Activated T-cell treated with anti-CD3 and anti-CD28 coated beads, Interleukin-2, amount 50 U/mL, for 24 hours (primary cell): ENCODE measurements at regions not wholly inside any gene's neighbourhood (a gene's known extent, or its start where the extent isn't known, plus 50 kb on each side); places are given as distances from the start of the nearest gene placed in this dataset.

Experiments
- DNase-seq: peaks from one replicate; pipeline ENCODE4 v3.0.0-alpha.2; 2020
- H3K27ac Mint-ChIP-seq: 2 replicates; pipeline ENCODE4 v1.8.0; 2020; ENCODE audit warnings: mild to moderate bottlenecking, mixed read lengths
- H3K27me3 Mint-ChIP-seq: 2 replicates; pipeline ENCODE4 v1.8.0; 2020; ENCODE audit warnings: mixed read lengths
- H3K36me3 Mint-ChIP-seq: 2 replicates; pipeline ENCODE4 v1.8.0; 2020; ENCODE audit warnings: low read depth, mixed read lengths
- H3K4me1 Mint-ChIP-seq: 2 replicates; pipeline ENCODE4 v1.8.0; 2020; ENCODE audit warnings: low read depth, mixed read lengths
- H3K4me3 Mint-ChIP-seq: 2 replicates; pipeline ENCODE4 v1.8.0; 2020; ENCODE audit warnings: mild to moderate bottlenecking, moderate library complexity, mixed read lengths
- H3K9me3 Mint-ChIP-seq: 2 replicates; pipeline ENCODE4 v1.8.0; 2020; ENCODE audit warnings: mixed read lengths

- Mint-ChIP-seq H3K36me3 (no peaks in the 10 kb centered on the region), H3K4me3 (no peak overlapping the region), H3K27me3 (no peaks in the 10 kb centered on the region), H3K27ac (no peak overlapping the region), H3K9me3 (no peaks in the 10 kb centered on the region), H3K4me1 (no peaks in the 10 kb centered on the region)
- no peak for DNase-seq
Observed at GRCh38 chr4:129546531-129546930, 450.6 kb downstream of the C4orf33 start.

- H3K27ac Mint-ChIP-seq = no peak overlapping the region
- no peaks in the 10 kb centered on the region for H3K36me3 Mint-ChIP-seq
- H3K9me3 Mint-ChIP-seq = no peaks in the 10 kb centered on the region
- no peak overlapping the region for H3K4me3 Mint-ChIP-seq
- H3K4me1 Mint-ChIP-seq = no peaks in the 10 kb centered on the region
- no peak for DNase-seq
- no peaks in the 10 kb centered on the region for H3K27me3 Mint-ChIP-seq
Observed at GRCh38 chr4:129550281-129550785, 454.4 kb downstream of the C4orf33 start.

GRCh38 chr4:129561280-129561679, 465.3 kb downstream of the C4orf33 start:
- Mint-ChIP-seq H3K9me3 (no peaks in the 10 kb centered on the region), H3K4me3 (no peak overlapping the region), H3K36me3 (no peaks in the 10 kb centered on the region), H3K27ac (no peak overlapping the region), H3K27me3 (no peaks in the 10 kb centered on the region), H3K4me1 (no peaks in the 10 kb centered on the region)
- DNase-seq = no peak

GRCh38 chr4:129561886-129562671, 466.1 kb downstream of the C4orf33 start:
- Mint-ChIP-seq H3K4me3 (no peak overlapping the region), H3K9me3 (no peaks in the 10 kb centered on the region), H3K27me3 (no peaks in the 10 kb centered on the region), H3K36me3 (no peaks in the 10 kb centered on the region), H3K27ac (no peak overlapping the region), H3K4me1 (no peaks in the 10 kb centered on the region)
- DNase-seq = no peak

- DNase-seq = no peak
- Mint-ChIP-seq H3K9me3 (no peaks in the 10 kb centered on the region), H3K4me3 (no peak overlapping the region), H3K27me3 (no peaks in the 10 kb centered on the region), H3K4me1 (no peaks in the 10 kb centered on the region), H3K36me3 (no peaks in the 10 kb centered on the region), H3K27ac (no peak overlapping the region)
Observed at GRCh38 chr4:129565214-129565613, 469.3 kb downstream of the C4orf33 start.

GRCh38 chr4:129570326-129570725, 474.4 kb downstream of the C4orf33 start:
- H3K9me3 Mint-ChIP-seq = peaks cover 2% of the 10 kb centered on the region
- no peaks in the 10 kb centered on the region for H3K27me3 Mint-ChIP-seq
- no peak for DNase-seq
- no peak overlapping the region for H3K4me3 Mint-ChIP-seq
- H3K27ac Mint-ChIP-seq = no peak overlapping the region
- H3K36me3 Mint-ChIP-seq = no peaks in the 10 kb centered on the region
- H3K4me1 Mint-ChIP-seq = no peaks in the 10 kb centered on the region

- Mint-ChIP-seq H3K4me1 (no peaks in the 10 kb centered on the region), H3K36me3 (no peaks in the 10 kb centered on the region), H3K27me3 (no peaks in the 10 kb centered on the region), H3K9me3 (peaks cover 2% of the 10 kb centered on the region), H3K4me3 (no peak overlapping the region), H3K27ac (no peak overlapping the region)
- DNase-seq = no peak
Observed at GRCh38 chr4:129578336-129578735, 482.4 kb downstream of the C4orf33 start.

GRCh38 chr4:129581305-129581704, 485.4 kb downstream of the C4orf33 start:
- peaks cover 3% of the 10 kb centered on the region for H3K9me3 Mint-ChIP-seq
- no peak overlapping the region for H3K27ac Mint-ChIP-seq
- DNase-seq = no peak
- no peaks in the 10 kb centered on the region for H3K4me1 Mint-ChIP-seq
- no peaks in the 10 kb centered on the region for H3K36me3 Mint-ChIP-seq
- H3K4me3 Mint-ChIP-seq = no peak overlapping the region
- no peaks in the 10 kb centered on the region for H3K27me3 Mint-ChIP-seq

- DNase-seq = no peak
- Mint-ChIP-seq H3K4me1 (no peaks in the 10 kb centered on the region), H3K36me3 (no peaks in the 10 kb centered on the region), H3K27ac (no peak overlapping the region), H3K4me3 (no peak overlapping the region), H3K27me3 (no peaks in the 10 kb centered on the region), H3K9me3 (peaks cover 3% of the 10 kb centered on the region)
Observed at GRCh38 chr4:129583868-129584267, 487.9 kb downstream of the C4orf33 start.

- Mint-ChIP-seq H3K9me3 (no peaks in the 10 kb centered on the region), H3K27ac (no peak overlapping the region), H3K36me3 (no peaks in the 10 kb centered on the region), H3K27me3 (no peaks in the 10 kb centered on the region), H3K4me1 (no peaks in the 10 kb centered on the region), H3K4me3 (no peak overlapping the region)
- DNase-seq = no peak
Observed at GRCh38 chr4:129598582-129598981, 502.6 kb downstream of the C4orf33 start.

GRCh38 chr4:129600898-129601297, 504.9 kb downstream of the C4orf33 start:
- H3K9me3 Mint-ChIP-seq = no peaks in the 10 kb centered on the region
- no peaks in the 10 kb centered on the region for H3K27me3 Mint-ChIP-seq
- no peaks in the 10 kb centered on the region for H3K36me3 Mint-ChIP-seq
- no peak overlapping the region for H3K4me3 Mint-ChIP-seq
- no peak for DNase-seq
- no peaks in the 10 kb centered on the region for H3K4me1 Mint-ChIP-seq
- no peak overlapping the region for H3K27ac Mint-ChIP-seq

GRCh38 chr4:129602447-129602846, 506.5 kb downstream of the C4orf33 start:
- Mint-ChIP-seq H3K4me1 (no peaks in the 10 kb centered on the region), H3K36me3 (no peaks in the 10 kb centered on the region), H3K27me3 (no peaks in the 10 kb centered on the region), H3K9me3 (no peaks in the 10 kb centered on the region), H3K27ac (no peak overlapping the region), H3K4me3 (no peak overlapping the region)
- no peak for DNase-seq

GRCh38 chr4:129603241-129603931, 507.4 kb downstream of the C4orf33 start:
- Mint-ChIP-seq H3K4me3 (no peak overlapping the region), H3K36me3 (no peaks in the 10 kb centered on the region), H3K9me3 (no peaks in the 10 kb centered on the region), H3K27ac (no peak overlapping the region), H3K4me1 (no peaks in the 10 kb centered on the region), H3K27me3 (no peaks in the 10 kb centered on the region)
- DNase-seq = no peak

GRCh38 chr4:129604632-129605255, 508.8 kb downstream of the C4orf33 start:
- no peaks in the 10 kb centered on the region for H3K9me3 Mint-ChIP-seq
- H3K27ac Mint-ChIP-seq = no peak overlapping the region
- no peaks in the 10 kb centered on the region for H3K27me3 Mint-ChIP-seq
- no peak for DNase-seq
- H3K4me3 Mint-ChIP-seq = no peak overlapping the region
- H3K4me1 Mint-ChIP-seq = no peaks in the 10 kb centered on the region
- H3K36me3 Mint-ChIP-seq = no peaks in the 10 kb centered on the region

- Mint-ChIP-seq H3K9me3 (peaks cover 2% of the 10 kb centered on the region), H3K27ac (no peak overlapping the region), H3K4me3 (no peak overlapping the region)
Observed at GRCh38 chr4:129614611-129615010, 518.7 kb downstream of the C4orf33 start.

More at GRCh38 chr4:129614611-129615010, 518.7 kb downstream of the C4orf33 start:
- Mint-ChIP-seq H3K36me3 (no peaks in the 10 kb centered on the region), H3K4me1 (no peaks in the 10 kb centered on the region), H3K27me3 (no peaks in the 10 kb centered on the region)
- no peak for DNase-seq
